ENCODE measurements at regions not wholly inside any gene's neighbourhood (a gene's known extent, or its start where the extent isn't known, plus 50 kb on each side); places are given as distances from the start of the nearest gene placed in this dataset.

- DNase-seq = no peak
- no peak for TF ChIP-seq POLR2A (IDR thresholded peaks at IDR 0.05)
- TF ChIP-seq CTCF (IDR thresholded peaks at IDR 0.05) = no peak
- no peak for TF ChIP-seq EP300 (IDR thresholded peaks at IDR 0.05; ENCODE audit: low read depth)
- no peak for TF ChIP-seq POLR2AphosphoS5 (IDR thresholded peaks at IDR 0.05)
- 85 to 95% methylated on average over 3 to 4 of the region's 4 CpGs for WGBS, 2 donors (ENCODE audit: low coverage in 1 of 2)
- Histone ChIP-seq H3K36me3 (no peaks in the 10 kb centered on the region), H3K4me3 (no peak overlapping the region), H3K27me3 (no peaks in the 10 kb centered on the region), H3K9me3 (no peaks in the 10 kb centered on the region), H3K27ac (no peak overlapping the region), H3K4me1 (no peaks in the 10 kb centered on the region)
- in situ Hi-C loops (cut with MboI; ENCODE audit: low pct_ligation_motif_present in 1 of 4, low pct_unique_long_range_greater_than_20kb in 1 of 4, low sequenced_read_pairs in 3 of 4) = no loop called here
- intact Hi-C loops (cut with DNase I; ENCODE audit: low total_unique reads) = no loop called here
Observed at GRCh38 chr5:63629951-63630630, 332.2 kb downstream of the HTR1A start.

- intact Hi-C loops (cut with DNase I; ENCODE audit: low total_unique reads) (no loop called here), in situ Hi-C loops (cut with MboI; ENCODE audit: low pct_ligation_motif_present in 1 of 4, low pct_unique_long_range_greater_than_20kb in 1 of 4, low sequenced_read_pairs in 3 of 4) (no loop called here)
- Histone ChIP-seq H3K9me3 (peaks cover 0 to 5% of the 10 kb centered on the region in 2 donors), H3K4me3 (no peak overlapping the region), H3K4me1 (no peaks in the 10 kb centered on the region), H3K27ac (no peak overlapping the region), H3K27me3 (no peaks in the 10 kb centered on the region), H3K36me3 (no peaks in the 10 kb centered on the region)
- no peak for DNase-seq
- TF ChIP-seq CTCF (IDR thresholded peaks at IDR 0.05) (no peak), POLR2A (IDR thresholded peaks at IDR 0.05) (no peak), POLR2AphosphoS5 (IDR thresholded peaks at IDR 0.05) (no peak), EP300 (IDR thresholded peaks at IDR 0.05; ENCODE audit: low read depth) (no peak)
- WGBS, 2 donors (ENCODE audit: low coverage in 1 of 2) = 93 to 95% methylated on average over 3 of the region's 3 CpGs
Observed at GRCh38 chr5:63613442-63613841, 348.8 kb downstream of the HTR1A start.

- no peaks in the 10 kb centered on the region for H3K4me1 ChIP-seq
- H3K27ac ChIP-seq = no peak overlapping the region
- in situ Hi-C loops (cut with MboI; ENCODE audit: low pct_ligation_motif_present in 1 of 4, low pct_unique_long_range_greater_than_20kb in 1 of 4, low sequenced_read_pairs in 3 of 4) (no loop called here), intact Hi-C loops (cut with DNase I; ENCODE audit: low total_unique reads) (no loop called here)
- WGBS, 2 donors (ENCODE audit: low coverage in 1 of 2) = 70% methylated on average over 3 of the region's 3 CpGs; no CpG with 5 or more reads in 1 of the 2 donors
- no peak overlapping the region for H3K4me3 ChIP-seq
- no peaks in the 10 kb centered on the region for H3K36me3 ChIP-seq
- no peaks in the 10 kb centered on the region for H3K9me3 ChIP-seq
- DNase-seq = no peak
- no peaks in the 10 kb centered on the region for H3K27me3 ChIP-seq
- TF ChIP-seq CTCF (IDR thresholded peaks at IDR 0.05) = no peak
Observed at GRCh38 chr5:63603996-63604395, 358.2 kb downstream of the HTR1A start.

- no peaks in the 10 kb centered on the region for H3K4me1 ChIP-seq
- no peak for TF ChIP-seq EP300 (IDR thresholded peaks at IDR 0.05; ENCODE audit: low read depth)
- TF ChIP-seq CTCF (IDR thresholded peaks at IDR 0.05) = no peak
- TF ChIP-seq POLR2AphosphoS5 (IDR thresholded peaks at IDR 0.05) = no peak
- no peak for TF ChIP-seq POLR2A (IDR thresholded peaks at IDR 0.05)
- no peaks in the 10 kb centered on the region for H3K36me3 ChIP-seq
- H3K9me3 ChIP-seq = no peaks in the 10 kb centered on the region
- intact Hi-C loops (cut with DNase I; ENCODE audit: low total_unique reads) = no loop called here
- H3K27ac ChIP-seq = no peak overlapping the region
- H3K27me3 ChIP-seq = no peaks in the 10 kb centered on the region
- DNase-seq = no peak
- no peak overlapping the region for H3K4me3 ChIP-seq
- in situ Hi-C loops (cut with MboI; ENCODE audit: low pct_ligation_motif_present in 1 of 4, low pct_unique_long_range_greater_than_20kb in 1 of 4, low sequenced_read_pairs in 3 of 4) = no loop called here
Observed at GRCh38 chr5:63602971-63603370, 359.3 kb downstream of the HTR1A start.

Measured in transverse colon (tissue), 4 donors.